ENCODE measurements at regions not wholly inside any gene's neighbourhood (a gene's known extent, or its start where the extent isn't known, plus 50 kb on each side); places are given as distances from the start of the nearest gene placed in this dataset.

DNA sequence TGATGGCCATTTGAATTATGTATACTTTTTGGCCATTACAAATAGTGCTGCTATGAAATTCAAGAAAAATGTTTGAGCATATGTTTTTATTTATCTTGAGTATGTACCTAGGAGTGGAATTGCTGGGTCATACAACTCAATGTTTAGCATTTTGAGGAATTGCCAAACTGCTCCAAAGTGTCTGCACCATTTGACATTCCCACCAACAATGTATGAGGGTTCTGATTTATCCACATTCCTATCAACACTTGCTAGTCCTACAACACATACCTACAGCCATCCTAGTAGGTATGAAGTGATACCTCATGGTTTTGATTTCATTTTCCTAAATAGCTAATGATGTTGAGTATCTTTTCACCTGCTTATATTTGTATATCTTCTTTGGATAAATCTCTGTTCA is 165.5 kb downstream of the NOC3L start:
- Histone ChIP-seq H3K27me3 (no peaks in the 10 kb centered on the region), H3K27ac (no peak overlapping the region), H3K36me3 (no peaks in the 10 kb centered on the region), H3K4me1 (peaks cover 0 to 19% (median 8%) of the 10 kb centered on the region in 9 donors), H3K9me3 (no peaks in the 10 kb centered on the region), H3K4me3 (no peak overlapping the region)
- ATAC-seq, result no peak
- no peak for DNase-seq
- TF ChIP-seq, protein P1, sequence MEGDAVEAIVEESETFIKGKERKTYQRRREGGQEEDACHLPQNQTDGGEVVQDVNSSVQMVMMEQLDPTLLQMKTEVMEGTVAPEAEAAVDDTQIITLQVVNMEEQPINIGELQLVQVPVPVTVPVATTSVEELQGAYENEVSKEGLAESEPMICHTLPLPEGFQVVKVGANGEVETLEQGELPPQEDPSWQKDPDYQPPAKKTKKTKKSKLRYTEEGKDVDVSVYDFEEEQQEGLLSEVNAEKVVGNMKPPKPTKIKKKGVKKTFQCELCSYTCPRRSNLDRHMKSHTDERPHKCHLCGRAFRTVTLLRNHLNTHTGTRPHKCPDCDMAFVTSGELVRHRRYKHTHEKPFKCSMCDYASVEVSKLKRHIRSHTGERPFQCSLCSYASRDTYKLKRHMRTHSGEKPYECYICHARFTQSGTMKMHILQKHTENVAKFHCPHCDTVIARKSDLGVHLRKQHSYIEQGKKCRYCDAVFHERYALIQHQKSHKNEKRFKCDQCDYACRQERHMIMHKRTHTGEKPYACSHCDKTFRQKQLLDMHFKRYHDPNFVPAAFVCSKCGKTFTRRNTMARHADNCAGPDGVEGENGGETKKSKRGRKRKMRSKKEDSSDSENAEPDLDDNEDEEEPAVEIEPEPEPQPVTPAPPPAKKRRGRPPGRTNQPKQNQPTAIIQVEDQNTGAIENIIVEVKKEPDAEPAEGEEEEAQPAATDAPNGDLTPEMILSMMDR (IDR thresholded peaks at IDR 0.05), result no peak
- intact Hi-C loops (cut with DNase I), result no loop called here

DNA sequence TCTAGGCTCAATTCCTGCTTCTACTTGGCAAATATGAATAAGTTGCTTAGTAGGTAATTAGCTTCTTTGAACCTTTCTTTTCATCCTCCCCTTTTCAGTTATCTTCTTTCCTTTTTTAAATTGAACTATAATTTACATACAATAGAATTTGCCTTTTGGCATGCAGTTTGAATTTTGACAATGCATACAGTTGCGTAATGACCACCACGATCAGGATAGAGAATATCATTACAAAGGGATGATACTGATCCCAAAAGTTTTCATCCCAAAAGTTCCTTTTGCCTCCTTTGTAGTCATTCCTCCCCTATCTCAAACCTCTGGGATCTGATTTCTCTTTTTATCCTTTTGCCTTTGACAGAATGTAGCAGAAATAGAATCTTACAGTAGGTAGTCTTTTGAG is 164.4 kb downstream of the NOC3L start:
- no peak for DNase-seq
- Histone ChIP-seq H3K36me3 (no peaks in the 10 kb centered on the region), H3K27ac (no peak overlapping the region), H3K9me3 (no peaks in the 10 kb centered on the region), H3K27me3 (no peaks in the 10 kb centered on the region), H3K4me1 (peaks cover 0 to 13% (median 5%) of the 10 kb centered on the region in 9 donors), H3K4me3 (no peak overlapping the region)
- 71 to 98% methylated on average over 2 of the region's 2 CpGs for WGBS, 2 donors
- intact Hi-C loops (cut with DNase I), result no loop called here
- ATAC-seq, result no peak
- TF ChIP-seq, protein P1 (IDR thresholded peaks at IDR 0.05), result no peak

DNA sequence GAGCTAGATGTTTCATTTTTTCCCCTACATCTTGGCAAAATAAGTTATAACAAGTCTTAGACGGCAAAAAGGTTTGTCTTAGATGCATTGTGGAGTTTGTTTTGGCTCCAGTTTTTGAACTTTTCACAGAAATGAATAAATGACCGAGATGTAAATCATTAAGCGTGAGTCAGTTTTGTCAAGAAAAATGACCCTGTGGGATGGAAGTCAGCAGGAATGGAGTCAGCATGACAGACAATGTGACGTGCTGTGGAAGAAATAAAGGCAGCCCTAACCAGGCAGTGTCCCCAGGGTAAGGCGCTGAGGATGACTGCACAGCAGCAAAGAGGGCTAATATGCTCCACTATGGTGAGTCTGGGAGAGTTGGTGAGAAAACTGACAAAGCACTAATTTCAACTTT is 163.2 kb downstream of the NOC3L start:
- Histone ChIP-seq H3K9me3 (no peaks in the 10 kb centered on the region), H3K27ac (no peak overlapping the region), H3K4me3 (no peak overlapping the region), H3K4me1 (peaks cover 0 to 2% (median 0%) of the 10 kb centered on the region in 9 donors), H3K36me3 (no peaks in the 10 kb centered on the region), H3K27me3 (no peaks in the 10 kb centered on the region)
- TF ChIP-seq, protein P1 (IDR thresholded peaks at IDR 0.05), result no peak
- ATAC-seq (no peak), DNase-seq (no peak)
- 54 to 72% methylated on average over 5 of the region's 5 CpGs for WGBS, 2 donors
- intact Hi-C loops (cut with DNase I), result no loop called here

DNA sequence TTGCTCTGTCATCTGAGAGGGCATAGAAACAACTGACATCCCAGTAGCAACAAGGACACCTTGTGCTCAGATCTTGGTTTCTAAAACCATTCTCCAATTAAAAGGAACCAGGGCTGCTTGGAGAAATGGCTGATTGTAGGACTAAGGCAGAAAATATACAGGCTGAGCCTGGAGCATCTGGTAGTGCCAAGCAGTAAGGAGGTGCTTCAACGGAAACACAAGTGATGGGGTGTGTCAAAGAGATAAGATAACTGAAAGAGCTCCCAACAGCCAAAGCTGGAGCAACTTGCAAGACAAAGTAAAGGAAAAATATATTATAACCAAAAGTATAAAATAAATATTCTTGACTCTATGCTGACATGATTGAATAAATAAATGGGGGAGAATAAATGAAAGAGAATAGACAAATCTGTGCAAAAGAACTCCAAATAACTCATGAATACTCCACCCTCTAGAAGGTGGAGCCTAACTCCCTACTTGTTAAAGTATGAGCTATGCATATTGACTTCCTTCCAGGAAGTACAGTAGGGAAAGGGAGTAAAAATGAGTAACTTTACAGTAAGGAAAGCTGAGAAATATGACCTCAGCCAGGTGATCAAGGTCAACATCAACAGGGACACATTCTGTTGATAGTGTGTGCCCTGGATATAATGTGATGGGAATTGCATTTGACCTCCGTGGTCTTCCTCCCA is 162.4 kb downstream of the NOC3L start:
- DNase-seq (no peak), ATAC-seq (no peak)
- no peak overlapping the region for H3K4me3 ChIP-seq
- H3K4me1 ChIP-seq, result peaks cover 0 to 6% (median 2%) of the 10 kb centered on the region in 9 donors
- H3K27me3 ChIP-seq, result no peaks in the 10 kb centered on the region
- 65 to 70% methylated on average over 2 of the region's 2 CpGs for WGBS, 2 donors
- no peaks in the 10 kb centered on the region for H3K36me3 ChIP-seq
- no peaks in the 10 kb centered on the region for H3K9me3 ChIP-seq
- TF ChIP-seq, protein P1 (IDR thresholded peaks at IDR 0.05), result no peak
- H3K27ac ChIP-seq, result no peak overlapping the region
- intact Hi-C loops (cut with DNase I), result no loop called here
